Transverse colon (tissue), 4 donors: ENCODE measurements at regions not wholly inside any gene's neighbourhood (a gene's known extent, or its start where the extent isn't known, plus 50 kb on each side); places are given as distances from the start of the nearest gene placed in this dataset.

ENCODE experiments used
- DNase-seq: peaks from one replicate; pipeline ENCODE4 v3.0.0-alpha.2; 2019
- H3K27ac ChIP-seq, 4 donors: fragments of 200-600 bp; sonication (generic); 2 replicates each; pipeline ENCODE4 v1.5.1; 2016 to 2018; ENCODE audit warnings: inconsistent platforms in 4 of 4
- H3K27me3 ChIP-seq: fragments of 200-600 bp; sonication (generic); 2 replicates; pipeline ENCODE4 v1.5.1; 2017; ENCODE audit warnings: inconsistent platforms
- H3K36me3 ChIP-seq, 4 donors: fragments of 200-600 bp; sonication (generic); 2 replicates each; pipeline ENCODE4 v1.5.1; 2017 to 2019; ENCODE audit warnings: inconsistent platforms in 4 of 4
- H3K4me1 ChIP-seq, 4 donors: fragments of 200-600 bp; sonication (generic); 2 replicates each; pipeline ENCODE4 v1.5.1; 2017 to 2020; ENCODE audit warnings: inconsistent platforms in 4 of 4
- H3K4me3 ChIP-seq, 4 donors: fragments of 200-600 bp; sonication (generic); 1 replicate in 1 of 4; 2 replicates in 3 of 4; pipeline versions ENCODE4 v1.5.1 to v1.6.1; 2017 to 2019; ENCODE audit warnings: inconsistent platforms in 4 of 4
- H3K9me3 ChIP-seq, 2 donors: fragments of 200-600 bp; sonication (generic); 2 replicates each; pipeline ENCODE4 v1.5.1; 2017 to 2019; ENCODE audit warnings: inconsistent platforms in 2 of 2
- EP300 ChIP-seq: sonication (generic); formaldehyde crosslinking; IDR thresholded peaks from one replicate; pipeline ENCODE4 v1.6.1; 2017; ENCODE audit warnings: antibody characterized with exemption, low read depth
- POLR2A ChIP-seq: fragments of 450-650 bp; IDR thresholded peaks from one replicate; pipeline ENCODE4 v1.6.1; 2016; ENCODE audit warnings: antibody characterized with exemption, mild to moderate bottlenecking, moderate library complexity
- POLR2AphosphoS5 ChIP-seq, 3 donors: sonication (generic); formaldehyde crosslinking; IDR thresholded peaks; one replicate each; pipeline ENCODE4 v1.6.1; 2016; ENCODE audit warnings: antibody characterized with exemption in 3 of 3
- WGBS, 2 donors: methylation state at CpG; one replicate each; pipeline ENCODE4 v1.1.5; 2018; ENCODE audit warnings: low coverage in 1 of 2; 5-methylcytosine and 5-hydroxymethylcytosine counted together
- in situ Hi-C, 4 donors: fragments of 200-750 bp; cut with MboI; loops; one replicate each; pipeline versions ENCODE4 v1.15.0 to v1.15.1; 2017; ENCODE audit warnings: low sequenced_read_pairs in 3 of 4, low pct_ligation_motif_present in 1 of 4, low pct_unique_long_range_greater_than_20kb in 1 of 4
- intact Hi-C: fragments of 100-400 bp; cut with DNase I; formaldehyde crosslinking; loops from one replicate; pipeline ENCODE4 v1.15.1; 2023; ENCODE audit warnings: low total_unique reads
- TF ChIP-seq, protein P1 (sequence below), 5 experiments: fragments of 200-600 bp in 3 of 5; fragments of 450-650 bp in 2 of 5; sonication (generic) in 3 of 5; IDR thresholded peaks; 1 replicate in 2 of 5; 2 replicates in 3 of 5; pipeline ENCODE4 v1.5.1; 2016 to 2017; ENCODE audit warnings: antibody characterized with exemption in 5 of 5, inconsistent platforms in 3 of 5, mild to moderate bottlenecking in 2 of 5, moderate library complexity in 1 of 5

GRCh38 chr5:116378777-116379121 lies 195.9 kb downstream of the SEMA6A start:
- no peak for TF ChIP-seq POLR2AphosphoS5 (IDR thresholded peaks at IDR 0.05)
- TF ChIP-seq POLR2A = no peak
- no peak for TF ChIP-seq EP300
- TF ChIP-seq, protein P1, sequence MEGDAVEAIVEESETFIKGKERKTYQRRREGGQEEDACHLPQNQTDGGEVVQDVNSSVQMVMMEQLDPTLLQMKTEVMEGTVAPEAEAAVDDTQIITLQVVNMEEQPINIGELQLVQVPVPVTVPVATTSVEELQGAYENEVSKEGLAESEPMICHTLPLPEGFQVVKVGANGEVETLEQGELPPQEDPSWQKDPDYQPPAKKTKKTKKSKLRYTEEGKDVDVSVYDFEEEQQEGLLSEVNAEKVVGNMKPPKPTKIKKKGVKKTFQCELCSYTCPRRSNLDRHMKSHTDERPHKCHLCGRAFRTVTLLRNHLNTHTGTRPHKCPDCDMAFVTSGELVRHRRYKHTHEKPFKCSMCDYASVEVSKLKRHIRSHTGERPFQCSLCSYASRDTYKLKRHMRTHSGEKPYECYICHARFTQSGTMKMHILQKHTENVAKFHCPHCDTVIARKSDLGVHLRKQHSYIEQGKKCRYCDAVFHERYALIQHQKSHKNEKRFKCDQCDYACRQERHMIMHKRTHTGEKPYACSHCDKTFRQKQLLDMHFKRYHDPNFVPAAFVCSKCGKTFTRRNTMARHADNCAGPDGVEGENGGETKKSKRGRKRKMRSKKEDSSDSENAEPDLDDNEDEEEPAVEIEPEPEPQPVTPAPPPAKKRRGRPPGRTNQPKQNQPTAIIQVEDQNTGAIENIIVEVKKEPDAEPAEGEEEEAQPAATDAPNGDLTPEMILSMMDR (IDR thresholded peaks at IDR 0.05) = no peak
- no peak for DNase-seq
- H3K27ac ChIP-seq = no peak overlapping the region
- intact Hi-C loops (no loop called here), in situ Hi-C loops (no loop called here)
- H3K4me3 ChIP-seq = no peak overlapping the region
- no peaks in the 10 kb centered on the region for H3K4me1 ChIP-seq
- 90 to 91% methylated on average over 5 of the region's 5 CpGs for WGBS, 2 donors
- no peaks in the 10 kb centered on the region for H3K9me3 ChIP-seq
- no peaks in the 10 kb centered on the region for H3K27me3 ChIP-seq
- H3K36me3 ChIP-seq = no peaks in the 10 kb centered on the region

DNA sequence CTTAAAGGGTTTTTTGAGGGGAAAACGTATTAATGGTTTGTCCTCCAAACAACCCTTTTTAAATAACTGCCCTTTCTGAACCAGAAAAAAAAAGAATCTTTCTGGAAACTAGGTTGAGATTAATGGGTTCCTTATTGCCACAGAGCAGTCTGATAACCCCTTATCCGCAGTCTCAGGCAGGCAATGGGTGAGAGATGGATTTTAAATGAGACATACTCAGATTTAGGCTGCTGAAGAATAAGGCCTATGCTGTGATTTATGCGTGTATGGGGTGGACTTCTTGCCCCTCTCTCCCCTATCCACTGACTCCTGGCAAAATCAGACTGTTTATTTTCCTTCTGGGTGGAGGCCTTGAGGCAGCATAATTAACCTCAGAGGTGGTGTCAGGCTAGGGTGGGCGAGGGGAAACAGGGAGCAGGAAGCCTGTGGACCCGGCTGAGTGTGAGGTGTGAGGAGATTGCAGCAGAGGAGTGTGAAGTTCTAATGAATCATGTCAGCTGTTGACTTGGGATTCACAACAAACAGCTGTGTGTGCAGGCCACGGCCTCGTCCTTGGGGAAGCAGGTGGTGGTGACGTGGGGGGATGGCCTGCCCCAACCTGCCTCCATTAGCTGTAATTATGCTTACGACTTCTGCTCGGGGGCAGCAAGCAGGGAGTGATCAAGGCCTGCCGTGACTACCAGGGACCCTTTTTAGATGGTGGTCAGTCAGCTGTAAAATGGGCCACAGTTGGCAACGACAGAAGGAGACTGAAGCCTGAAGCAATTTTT lies 196.4 kb downstream of the SEMA6A start:
- Histone ChIP-seq H3K4me1 (no peaks in the 10 kb centered on the region), H3K4me3 (no peak overlapping the region), H3K36me3 (no peaks in the 10 kb centered on the region), H3K27ac (no peak overlapping the region), H3K9me3 (no peaks in the 10 kb centered on the region), H3K27me3 (no peaks in the 10 kb centered on the region)
- TF ChIP-seq POLR2AphosphoS5 (IDR thresholded peaks at IDR 0.05) = no peak
- TF ChIP-seq, protein P1 (IDR thresholded peaks at IDR 0.05) = no peak
- no peak for TF ChIP-seq POLR2A
- no peak for TF ChIP-seq EP300
- no peak for DNase-seq
- in situ Hi-C loops = no loop called here
- WGBS, 2 donors = 88 to 92% methylated on average over 8 to 12 of the region's 12 CpGs
- intact Hi-C loops = no loop called here

DNA sequence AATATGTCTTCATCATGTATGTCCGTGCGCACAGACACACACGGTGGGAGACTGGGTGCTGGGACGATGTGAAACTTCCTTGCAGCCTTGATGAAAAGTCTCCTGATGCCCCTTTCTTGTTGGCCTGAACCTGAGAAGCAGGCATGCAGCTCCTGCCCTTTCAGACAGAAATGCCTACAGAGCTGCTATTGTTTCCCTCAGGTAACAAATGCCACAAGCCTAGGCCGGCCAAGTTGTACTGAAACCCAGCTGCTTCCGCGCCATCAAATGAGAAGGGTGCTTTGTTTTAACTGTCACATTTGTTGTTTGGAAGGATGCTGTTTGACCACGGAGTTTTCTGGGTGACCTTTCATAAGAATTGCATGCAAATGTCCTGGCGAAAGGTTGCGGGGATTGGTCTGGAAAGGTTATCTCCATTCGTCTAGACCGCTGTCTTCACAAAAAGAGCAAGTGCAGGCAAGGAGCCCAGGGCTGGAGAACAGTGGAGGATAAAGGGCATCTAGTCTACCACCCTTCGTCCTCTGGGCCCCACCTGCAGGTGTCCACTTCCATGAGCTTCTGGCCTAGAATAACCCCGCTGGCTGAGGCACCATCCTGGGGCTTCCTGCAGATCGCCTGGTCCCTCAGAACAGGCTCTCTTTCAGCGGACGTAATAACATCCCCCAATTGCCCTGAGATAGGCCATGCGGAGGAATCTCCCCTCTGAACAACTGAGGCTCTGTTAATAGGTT lies 197.2 kb downstream of the SEMA6A start:
- in situ Hi-C loops = no loop called here
- no peaks in the 10 kb centered on the region for H3K4me1 ChIP-seq
- no peak for DNase-seq
- 87% methylated on average over 18 of the region's 18 CpGs; no CpG with 5 or more reads in 1 of the 2 donors for whole genome bisulfite sequencing, 2 donors
- H3K27ac ChIP-seq = no peak overlapping the region
- no peak overlapping the region for H3K4me3 ChIP-seq
- H3K27me3 ChIP-seq = no peaks in the 10 kb centered on the region
- intact Hi-C loops = no loop called here
- TF ChIP-seq EP300 (no peak), POLR2A (no peak), POLR2AphosphoS5 (IDR thresholded peaks at IDR 0.05) (no peak)
- TF ChIP-seq, protein P1 (IDR thresholded peaks at IDR 0.05) = no peak
- H3K36me3 ChIP-seq = no peaks in the 10 kb centered on the region
- no peaks in the 10 kb centered on the region for H3K9me3 ChIP-seq

- no peak for DNase-seq
- H3K27me3 ChIP-seq = no peaks in the 10 kb centered on the region
- in situ Hi-C loops (no loop called here), intact Hi-C loops (no loop called here)
- no peak overlapping the region for H3K27ac ChIP-seq
- no peak overlapping the region for H3K4me3 ChIP-seq
- TF ChIP-seq POLR2AphosphoS5 (IDR thresholded peaks at IDR 0.05) = no peak
- TF ChIP-seq EP300 = no peak
- TF ChIP-seq, protein P1 (IDR thresholded peaks at IDR 0.05) = no peak
- no peak for TF ChIP-seq POLR2A
- 86 to 100% methylated on average over 1 to 5 of the region's 5 CpGs for WGBS, 2 donors
- H3K36me3 ChIP-seq = no peaks in the 10 kb centered on the region
- H3K4me1 ChIP-seq = peaks cover 0 to 11% (median 2%) of the 10 kb centered on the region in 4 donors
- no peaks in the 10 kb centered on the region for H3K9me3 ChIP-seq
Observed at GRCh38 chr5:116375926-116376325, 198.7 kb downstream of the SEMA6A start.
